H9 (cell line): ENCODE measurements at regions not wholly inside any gene's neighbourhood (a gene's known extent, or its start where the extent isn't known, plus 50 kb on each side); places are given as distances from the start of the nearest gene placed in this dataset.
"Not testable (repeated sequence)": the region's sequence is repeated elsewhere in the genome, so short reads cannot be mapped to it uniquely, and the experiment has no call there.

Experiments used
- DNase-seq: peaks from one replicate; pipeline ENCODE4 v3.0.0-alpha.2; 2017
- H2AFZ ChIP-seq: one replicate; pipeline ENCODE4 v1.6.1; 2013; ENCODE audit warnings: mild to moderate bottlenecking, low read length, control low read depth, moderate library complexity
- H2AK5ac ChIP-seq: 2 replicates; pipeline ENCODE4 v1.6.1; 2013; ENCODE audit warnings: low read length, control low read depth, mixed read lengths; ENCODE audit not compliant: insufficient read length
- H2BK120ac ChIP-seq: one replicate; pipeline ENCODE4 v1.6.1; 2013; ENCODE audit warnings: low read depth, mild to moderate bottlenecking, low read length, control low read depth, inconsistent platforms; ENCODE audit not compliant: poor library complexity, severe bottlenecking
- H2BK12ac ChIP-seq: 2 replicates; pipeline ENCODE4 v1.6.1; 2013; ENCODE audit warnings: low read length, control low read depth, mixed read lengths, low read depth; ENCODE audit not compliant: insufficient read length
- H2BK15ac ChIP-seq: 2 replicates; pipeline ENCODE4 v1.6.1; 2013; ENCODE audit warnings: low read depth, low read length, control low read depth
- H2BK20ac ChIP-seq: one replicate; pipeline ENCODE4 v1.6.1; 2013; ENCODE audit warnings: low read depth, mild to moderate bottlenecking, low read length, control low read depth, inconsistent platforms; ENCODE audit not compliant: poor library complexity, severe bottlenecking
- H2BK5ac ChIP-seq: 2 replicates; pipeline ENCODE4 v1.6.1; 2013; ENCODE audit warnings: low read length, control low read depth, mixed read lengths; ENCODE audit not compliant: insufficient read length
- H3K14ac ChIP-seq: 2 replicates; pipeline ENCODE4 v1.6.1; 2013; ENCODE audit warnings: low read length, control low read depth; ENCODE audit not compliant: insufficient read depth
- H3K18ac ChIP-seq: 2 replicates; pipeline ENCODE4 v1.6.1; 2013; ENCODE audit warnings: low read depth, mild to moderate bottlenecking, mixed read lengths, low read length, control low read depth; ENCODE audit not compliant: insufficient read length
- H3K23ac ChIP-seq: 2 replicates; pipeline ENCODE4 v1.6.1; 2013; ENCODE audit warnings: low read length, control low read depth, mixed read lengths, low read depth; ENCODE audit not compliant: insufficient read length
- H3K23me2 ChIP-seq: 2 replicates; pipeline ENCODE4 v1.6.1; 2013; ENCODE audit warnings: low read depth, mild to moderate bottlenecking, mixed read lengths, low read length, control low read depth; ENCODE audit not compliant: insufficient read length, poor library complexity, severe bottlenecking
- H3K27ac ChIP-seq: 2 replicates; pipeline ENCODE4 v1.5.1; 2013; ENCODE audit warnings: low read length, control low read depth, mixed read lengths, low read depth; ENCODE audit not compliant: insufficient read length
- H3K27me3 ChIP-seq: 2 replicates; pipeline ENCODE4 v1.6.1; 2013; ENCODE audit warnings: low read length, control low read depth, inconsistent platforms; ENCODE audit not compliant: insufficient read depth
- H3K4ac ChIP-seq: 2 replicates; pipeline ENCODE4 v1.6.1; 2013; ENCODE audit warnings: low read depth, mild to moderate bottlenecking, control low read depth, inconsistent platforms, low read length, moderate library complexity
- H3K4me1 ChIP-seq: 2 replicates; pipeline ENCODE4 v1.6.1; 2013; ENCODE audit warnings: low read length, control low read depth, inconsistent platforms; ENCODE audit not compliant: insufficient read depth
- H3K4me2 ChIP-seq: 2 replicates; pipeline ENCODE4 v1.6.1; 2013; ENCODE audit warnings: low read length, control low read depth, mixed read lengths; ENCODE audit not compliant: insufficient read length, insufficient read depth
- H3K56ac ChIP-seq: 2 replicates; pipeline ENCODE4 v1.6.1; 2013; ENCODE audit warnings: low read depth, mild to moderate bottlenecking, mixed read lengths, low read length, control low read depth; ENCODE audit not compliant: insufficient read length
- H3K79me1 ChIP-seq: 2 replicates; pipeline ENCODE4 v1.6.1; 2013; ENCODE audit warnings: low read depth, mild to moderate bottlenecking, moderate library complexity, low read length, control low read depth, inconsistent platforms; ENCODE audit not compliant: insufficient read depth, poor library complexity, severe bottlenecking
- H3K79me2 ChIP-seq: 2 replicates; pipeline ENCODE4 v1.6.1; 2013; ENCODE audit warnings: low read length, control low read depth, inconsistent platforms; ENCODE audit not compliant: insufficient read depth
- H3K9ac ChIP-seq: 2 replicates; pipeline ENCODE4 v1.6.1; 2013; ENCODE audit warnings: low read length, control low read depth, mixed read lengths; ENCODE audit not compliant: insufficient read length; ENCODE audit errors: extremely low read depth
- H3K9me3 ChIP-seq: one replicate; pipeline ENCODE4 v1.6.1; 2013; ENCODE audit warnings: low read depth, low read length, inconsistent platforms; ENCODE audit not compliant: control insufficient read depth
- H3T11ph ChIP-seq: one replicate; pipeline ENCODE4 v1.6.1; 2013; ENCODE audit warnings: mild to moderate bottlenecking, low read length, control low read depth, inconsistent platforms
- H4K20me1 ChIP-seq: one replicate; pipeline ENCODE4 v1.6.1; 2013; ENCODE audit not compliant: control insufficient read depth, insufficient read length, insufficient read depth
- H4K5ac ChIP-seq: 2 replicates; pipeline ENCODE4 v1.6.1; 2013; ENCODE audit warnings: low read depth, mild to moderate bottlenecking, mixed read lengths, low read length, control low read depth; ENCODE audit not compliant: insufficient read length
- H4K8ac ChIP-seq: replicated peaks from 2 replicates; pipeline ENCODE4 v1.6.1; 2013; ENCODE audit warnings: low read length, control low read depth, mixed read lengths, low read depth; ENCODE audit not compliant: insufficient read length
- H4K91ac ChIP-seq: 2 replicates; pipeline ENCODE4 v1.6.1; 2013; ENCODE audit warnings: low read depth, mild to moderate bottlenecking, moderate library complexity, mixed read lengths, low read length, control low read depth; ENCODE audit not compliant: insufficient read length
- H3K27ac Mint-ChIP-seq, 3 experiments: 2 replicates in 2 of 3; 3 replicates in 1 of 3; pipeline ENCODE4 v1.8.0; 2020 to 2021; ENCODE audit warnings: mixed read lengths in 3 of 3, mild to moderate bottlenecking in 1 of 3, moderate library complexity in 1 of 3
- H3K27me3 Mint-ChIP-seq: 2 replicates; pipeline ENCODE4 v1.8.0; 2021; ENCODE audit warnings: low read depth, mild to moderate bottlenecking, moderate library complexity, mixed read lengths
- H3K36me3 Mint-ChIP-seq, 3 experiments: 2 replicates in 2 of 3; 3 replicates in 1 of 3; pipeline ENCODE4 v1.8.0; 2020 to 2021; ENCODE audit warnings: low read depth in 3 of 3, mixed read lengths in 3 of 3; ENCODE audit not compliant: insufficient read depth in 1 of 3
- H3K4me1 Mint-ChIP-seq, 2 experiments: 2 replicates each; pipeline ENCODE4 v1.8.0; 2020; ENCODE audit warnings: mixed read lengths in 2 of 2
- H3K4me3 Mint-ChIP-seq, 2 experiments: 2 replicates in 1 of 2; 3 replicates in 1 of 2; pipeline ENCODE4 v1.8.0; 2020 to 2021; ENCODE audit warnings: mild to moderate bottlenecking in 2 of 2, mixed read lengths in 2 of 2, moderate library complexity in 1 of 2
- H3K9me3 Mint-ChIP-seq, 2 experiments: 2 replicates in 1 of 2; 3 replicates in 1 of 2; pipeline ENCODE4 v1.8.0; 2020; ENCODE audit warnings: mild to moderate bottlenecking in 2 of 2, mixed read lengths in 2 of 2, moderate library complexity in 1 of 2
- whole genome bisulfite sequencing: extraction: QIAGEN DNeasy Blood & Tissue Kit; methylation state at CpG from one replicate; pipeline ENCODE4 v1.1.7; 2013; ENCODE audit warnings: missing lambda C conversion rate, low lambda C conversion rate, mixed read lengths; ENCODE audit not compliant: insufficient read length; ENCODE audit errors: extremely low coverage; 5-methylcytosine and 5-hydroxymethylcytosine counted together

GRCh38 chr15:84146299-84146698 lies 89.3 kb upstream of the GOLGA6L4 start:
- not testable (repeated sequence) for H4K20me1 ChIP-seq, H2AK5ac ChIP-seq, H2AFZ ChIP-seq, H3K27me3 ChIP-seq, H3K79me1 ChIP-seq, H3K4me3 Mint-ChIP-seq, H2BK15ac ChIP-seq, H2BK20ac ChIP-seq, H3K23ac ChIP-seq, H2BK5ac ChIP-seq, H4K5ac ChIP-seq, H3K4me1 Mint-ChIP-seq, H3K23me2 ChIP-seq, H2BK12ac ChIP-seq, H3K4me2 ChIP-seq, H3K9me3 Mint-ChIP-seq, H4K8ac ChIP-seq, H3K9me3 ChIP-seq, H3K18ac ChIP-seq, H3K4ac ChIP-seq, H3K56ac ChIP-seq, H3K27ac ChIP-seq, H2BK120ac ChIP-seq, H3K79me2 ChIP-seq, H3K4me1 ChIP-seq, H3K27ac Mint-ChIP-seq, DNase-seq, H3K36me3 Mint-ChIP-seq, H4K91ac ChIP-seq, H3K27me3 Mint-ChIP-seq, H3K9ac ChIP-seq, H3K14ac ChIP-seq, H3T11ph ChIP-seq
- WGBS: no CpG with 5 or more reads among the region's 3 CpGs

- H3K27ac Mint-ChIP-seq, H3K27me3 ChIP-seq, H3K4me3 Mint-ChIP-seq, H3K27me3 Mint-ChIP-seq, H2BK20ac ChIP-seq, H4K91ac ChIP-seq, H3K79me2 ChIP-seq, H3K23me2 ChIP-seq, H2BK12ac ChIP-seq, H3K18ac ChIP-seq, H2BK120ac ChIP-seq, H2BK15ac ChIP-seq, H3K4me1 Mint-ChIP-seq, H3K4ac ChIP-seq, H3K9me3 Mint-ChIP-seq, DNase-seq, H2AFZ ChIP-seq, H2AK5ac ChIP-seq, H3K27ac ChIP-seq, H3K9me3 ChIP-seq, H4K20me1 ChIP-seq, H3K56ac ChIP-seq, H3K79me1 ChIP-seq, H4K8ac ChIP-seq, H3K4me1 ChIP-seq, H3K4me2 ChIP-seq, H3K23ac ChIP-seq, H3K9ac ChIP-seq, H3T11ph ChIP-seq, H3K14ac ChIP-seq, H3K36me3 Mint-ChIP-seq, H2BK5ac ChIP-seq, H4K5ac ChIP-seq: not testable (repeated sequence)
- no CpG with 5 or more reads among the region's 2 CpGs for WGBS
Observed at GRCh38 chr15:84147307-84147706, 88.3 kb upstream of the GOLGA6L4 start.
